Rectal smooth muscle tissue (tissue), 1 donor: ENCODE measurements at regions not wholly inside any gene's neighbourhood (a gene's known extent, or its start where the extent isn't known, plus 50 kb on each side); places are given as distances from the start of the nearest gene placed in this dataset.
"Not testable (repeated sequence)": the region's sequence is repeated elsewhere in the genome, so short reads cannot be mapped to it uniquely, and the experiment has no call there.

Source experiments
- H3K27ac ChIP-seq: one replicate; pipeline ENCODE4 v1.7.0; 2013; ENCODE audit warnings: low read depth, low read length, inconsistent platforms
- H3K27me3 ChIP-seq: one replicate; pipeline ENCODE4 v1.7.0; 2013; ENCODE audit warnings: low read length; ENCODE audit not compliant: control insufficient read depth, insufficient read depth
- H3K36me3 ChIP-seq: one replicate; pipeline ENCODE4 v1.7.0; 2013; ENCODE audit warnings: low read length; ENCODE audit not compliant: control insufficient read depth, insufficient read depth
- H3K4me1 ChIP-seq: one replicate; pipeline ENCODE4 v1.7.0; 2013; ENCODE audit warnings: low read length; ENCODE audit not compliant: control insufficient read depth, insufficient read depth
- H3K4me3 ChIP-seq: one replicate; pipeline ENCODE4 v1.7.0; 2013; ENCODE audit warnings: low read length
- H3K9ac ChIP-seq: one replicate; pipeline ENCODE4 v1.7.0; 2013; ENCODE audit warnings: low read length

DNA sequence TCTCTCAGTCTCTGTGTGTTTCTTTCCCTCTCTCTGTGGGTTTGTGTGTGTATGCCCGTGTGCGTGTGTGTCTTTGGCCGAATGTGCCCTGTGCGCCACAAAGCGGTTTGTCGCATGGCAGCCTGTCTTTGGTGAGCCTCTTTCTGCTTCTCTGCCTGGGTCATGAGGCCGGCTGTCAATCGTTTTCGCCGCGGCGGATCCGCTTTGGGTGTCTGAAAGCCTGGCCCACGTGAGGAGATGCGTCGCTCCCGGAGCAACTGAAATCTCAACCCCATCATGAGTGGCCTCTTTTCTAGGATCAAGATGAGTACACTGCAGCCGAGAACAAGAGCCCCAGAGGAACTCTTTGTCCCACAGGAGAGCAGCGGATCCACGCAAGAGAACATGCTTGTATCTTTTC lies 98.6 kb upstream of the FOXD4L5 start:
- not testable (repeated sequence) for H3K4me3 ChIP-seq

DNA sequence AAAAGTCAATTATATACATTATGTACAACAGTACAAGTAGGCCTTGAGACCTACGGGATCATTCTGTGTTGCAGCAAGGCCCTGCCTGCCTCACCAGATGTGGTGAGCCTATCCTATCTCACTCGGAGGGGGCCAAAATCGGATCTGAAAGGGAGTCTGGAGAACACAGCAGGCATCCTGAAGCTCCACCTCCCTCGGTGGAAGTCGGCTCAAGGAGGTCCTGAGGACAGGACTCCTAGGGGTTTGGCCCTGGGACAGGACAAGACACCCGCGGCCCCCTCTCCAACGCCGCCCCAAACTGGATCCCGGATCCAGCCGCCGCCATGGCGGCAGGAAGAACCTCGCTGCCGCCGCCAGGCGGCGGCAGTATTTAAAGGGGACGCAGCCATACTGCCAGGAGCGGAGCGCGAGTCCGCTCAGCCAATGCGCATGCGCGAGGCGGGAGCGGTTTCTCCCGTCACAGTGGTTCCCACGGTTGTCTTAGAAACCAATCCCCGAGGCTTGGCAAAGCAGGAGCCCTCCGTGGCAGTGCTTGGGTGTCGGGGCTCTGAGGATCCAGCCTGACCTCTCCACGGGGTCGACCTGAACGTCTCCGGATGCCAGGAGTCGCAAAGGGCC lies 97.8 kb upstream of the FOXD4L5 start:
- H3K36me3 ChIP-seq, H3K4me1 ChIP-seq, H3K9ac ChIP-seq, H3K4me3 ChIP-seq, H3K27me3 ChIP-seq, H3K27ac ChIP-seq: not testable (repeated sequence)

More for the DNA sequence above, 98.6 kb upstream of the FOXD4L5 start:
- not testable (repeated sequence) for H3K27ac ChIP-seq, H3K9ac ChIP-seq, H3K36me3 ChIP-seq, H3K4me1 ChIP-seq, H3K27me3 ChIP-seq
